ENCODE measurements at regions not wholly inside any gene's neighbourhood (a gene's known extent, or its start where the extent isn't known, plus 50 kb on each side); places are given as distances from the start of the nearest gene placed in this dataset.

- no peak overlapping the region for H3K4me3 ChIP-seq
- peaks cover 39% of the 10 kb centered on the region for H3K27me3 ChIP-seq (ENCODE audit: low read depth)
- no peak for TF ChIP-seq CTCF (IDR thresholded peaks at IDR 0.05; ENCODE audit: borderline replicate concordance)
- no peaks in the 10 kb centered on the region for H3K36me3 ChIP-seq
- no peak overlapping the region for H3K27ac ChIP-seq (replicated peaks)
- H3K4me1 ChIP-seq = no peaks in the 10 kb centered on the region
- no peak for DNase-seq
- intact Hi-C loops (cut with micrococcal nuclease) = no loop called here
- peaks cover 8% of the 10 kb centered on the region for H3K9me3 ChIP-seq (replicated peaks)
These were observed 80.2 kb downstream of the FAM241B start for GRCh38 chr10:69710008-69710888.

DNA sequence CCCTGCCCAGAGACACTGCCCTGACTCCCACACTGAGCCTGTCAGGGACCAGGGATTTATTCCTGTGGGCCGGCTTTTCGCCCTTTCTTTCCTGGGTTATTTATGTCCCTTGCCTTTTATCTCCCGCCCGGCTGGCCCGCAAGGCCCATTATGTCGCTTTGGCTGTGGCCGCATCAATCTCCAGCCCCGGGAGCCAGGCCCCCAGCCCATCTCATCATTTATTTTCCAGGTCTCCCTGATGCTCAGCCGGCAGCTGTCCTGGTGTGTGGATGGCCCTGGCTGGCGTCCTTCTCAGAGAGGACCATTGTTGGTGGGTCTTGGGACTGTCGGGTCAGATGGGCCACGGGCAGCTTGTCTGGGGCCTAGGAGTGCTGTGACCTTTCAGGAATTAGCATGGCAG is 82.3 kb downstream of the FAM241B start:
- intact Hi-C loops (cut with micrococcal nuclease) = no loop called here
- Histone ChIP-seq H3K36me3 (no peaks in the 10 kb centered on the region), H3K27ac (replicated peaks) (no peak overlapping the region), H3K4me3 (no peak overlapping the region), H3K27me3 (ENCODE audit: low read depth) (peaks cover 18% of the 10 kb centered on the region), H3K4me1 (peaks cover 11% of the 10 kb centered on the region), H3K9me3 (replicated peaks) (peaks cover 8% of the 10 kb centered on the region)
- DNase-seq = no peak
- TF ChIP-seq CTCF (IDR thresholded peaks at IDR 0.05; ENCODE audit: borderline replicate concordance) = no peak

GRCh38 chr10:69714572-69714971 is 84.5 kb downstream of the FAM241B start:
- H3K4me3 ChIP-seq = no peak overlapping the region
- intact Hi-C loops (cut with micrococcal nuclease) = no loop called here

GRCh38 chr10:69715156-69715898 is 85.3 kb downstream of the FAM241B start:
- Histone ChIP-seq H3K27me3 (ENCODE audit: low read depth) (peaks cover 6% of the 10 kb centered on the region), H3K4me1 (peaks cover 11% of the 10 kb centered on the region), H3K27ac (replicated peaks) (no peak overlapping the region), H3K36me3 (no peaks in the 10 kb centered on the region), H3K4me3 (no peak overlapping the region), H3K9me3 (replicated peaks) (no peaks in the 10 kb centered on the region)
- intact Hi-C loops (cut with micrococcal nuclease) = no loop called here
- no peak for DNase-seq
- no peak for TF ChIP-seq CTCF (IDR thresholded peaks at IDR 0.05; ENCODE audit: borderline replicate concordance)

More at GRCh38 chr10:69714572-69714971, 84.5 kb downstream of the FAM241B start:
- no peaks in the 10 kb centered on the region for H3K9me3 ChIP-seq (replicated peaks)
- peaks cover 11% of the 10 kb centered on the region for H3K4me1 ChIP-seq
- H3K27me3 ChIP-seq (ENCODE audit: low read depth) = peaks cover 6% of the 10 kb centered on the region
- no peaks in the 10 kb centered on the region for H3K36me3 ChIP-seq
- H3K27ac ChIP-seq (replicated peaks) = no peak overlapping the region
- DNase-seq = no peak
- no peak for TF ChIP-seq CTCF (IDR thresholded peaks at IDR 0.05; ENCODE audit: borderline replicate concordance)

DNA sequence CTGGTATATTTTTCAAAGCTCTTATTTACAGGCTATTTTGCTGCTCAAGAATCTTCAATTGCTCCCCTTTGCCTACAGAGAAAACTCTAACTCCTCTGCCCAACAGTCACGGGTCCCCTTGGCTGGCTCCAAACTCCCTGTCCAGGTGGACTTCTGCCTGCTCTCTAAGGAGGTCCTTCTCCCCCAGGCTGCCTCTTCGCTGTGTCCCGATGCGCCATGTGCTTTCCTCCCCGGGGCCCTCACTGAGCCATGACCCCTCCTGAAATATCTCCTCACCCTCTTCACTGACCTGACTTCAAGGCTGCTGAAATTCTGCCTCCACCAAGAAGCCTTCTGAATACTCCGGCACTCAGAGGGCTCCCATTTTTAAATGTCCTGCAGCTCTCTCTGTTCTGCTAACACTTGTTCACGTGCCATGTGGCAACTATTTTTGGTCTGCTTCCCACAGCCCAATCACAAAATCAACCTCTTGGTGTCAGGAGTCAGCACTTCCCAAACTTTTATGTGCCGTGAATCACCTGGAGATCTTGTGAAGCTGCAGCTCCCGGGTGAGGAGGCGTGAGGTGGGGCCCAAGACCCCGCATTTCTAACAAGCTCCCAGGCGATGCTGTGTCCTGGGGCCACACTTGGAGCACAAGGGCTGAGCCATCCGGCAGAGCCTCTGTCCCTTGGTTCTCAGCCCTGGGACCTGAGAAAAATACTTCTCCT is 85.7 kb upstream of the COL13A1 start:
- H3K27ac ChIP-seq (replicated peaks) = no peak overlapping the region
- intact Hi-C loops (cut with micrococcal nuclease) = no loop called here
- peaks cover 6% of the 10 kb centered on the region for H3K27me3 ChIP-seq (ENCODE audit: low read depth)
- H3K36me3 ChIP-seq = no peaks in the 10 kb centered on the region
- H3K4me3 ChIP-seq = no peak overlapping the region
- peaks cover 1% of the 10 kb centered on the region for H3K9me3 ChIP-seq (replicated peaks)
- DNase-seq = no peak
- peaks cover 12% of the 10 kb centered on the region for H3K4me1 ChIP-seq
- no peak for TF ChIP-seq CTCF (IDR thresholded peaks at IDR 0.05; ENCODE audit: borderline replicate concordance)
